Jurkat, Clone E6-1 (cell line): ENCODE measurements at regions not wholly inside any gene's neighbourhood (a gene's known extent, or its start where the extent isn't known, plus 50 kb on each side); places are given as distances from the start of the nearest gene placed in this dataset.

Experiments used
- DNase-seq: peaks from one replicate; pipeline ENCODE4 v3.0.0-alpha.2; 2011; ENCODE audit warnings: low read depth, low spot score
- H3K4me3 ChIP-seq: 2 replicates; pipeline ENCODE4 v1.5.1; 2011; ENCODE audit warnings: mild to moderate bottlenecking, low read length, control low read depth, moderate library complexity

- no peak overlapping the region for H3K4me3 ChIP-seq
- no peak for DNase-seq
Measured at GRCh38 chr7:41331194-41331593, 371.7 kb downstream of the INHBA start.

- no peak for DNase-seq
- H3K4me3 ChIP-seq = no peak overlapping the region
Measured at GRCh38 chr7:41328544-41328943, 374.3 kb downstream of the INHBA start.

- DNase-seq = no peak
- H3K4me3 ChIP-seq = no peak overlapping the region
Measured at GRCh38 chr7:41328131-41328530, 374.8 kb downstream of the INHBA start.

- no peak overlapping the region for H3K4me3 ChIP-seq
Measured at GRCh38 chr7:41326616-41327015, 376.3 kb downstream of the INHBA start.

GRCh38 chr7:41323806-41324205 lies 379.1 kb downstream of the INHBA start:
- no peak for DNase-seq

More at GRCh38 chr7:41326616-41327015, 376.3 kb downstream of the INHBA start:
- DNase-seq = no peak

GRCh38 chr7:41319581-41319980 lies 383.3 kb downstream of the INHBA start:
- no peak for DNase-seq

More at GRCh38 chr7:41323806-41324205, 379.1 kb downstream of the INHBA start:
- no peak overlapping the region for H3K4me3 ChIP-seq

GRCh38 chr7:41316410-41316809 lies 386.5 kb downstream of the INHBA start:
- no peak overlapping the region for H3K4me3 ChIP-seq
- DNase-seq = no peak

More at GRCh38 chr7:41319581-41319980, 383.3 kb downstream of the INHBA start:
- H3K4me3 ChIP-seq = no peak overlapping the region

- no peak overlapping the region for H3K4me3 ChIP-seq
- DNase-seq = no peak
Measured at GRCh38 chr7:41315764-41316163, 387.1 kb downstream of the INHBA start.

GRCh38 chr7:41313171-41313570 lies 389.7 kb downstream of the INHBA start:
- DNase-seq = no peak
- H3K4me3 ChIP-seq = no peak overlapping the region

GRCh38 chr7:41312235-41312634 lies 390.7 kb downstream of the INHBA start:
- DNase-seq = no peak
- H3K4me3 ChIP-seq = no peak overlapping the region

- H3K4me3 ChIP-seq = no peak overlapping the region
- no peak for DNase-seq
Measured at GRCh38 chr7:41311301-41311700, 391.6 kb downstream of the INHBA start.

- no peak overlapping the region for H3K4me3 ChIP-seq
- no peak for DNase-seq
Measured at GRCh38 chr7:41306486-41306885, 396.4 kb downstream of the INHBA start.

GRCh38 chr7:41305001-41305400 lies 397.9 kb downstream of the INHBA start:
- no peak overlapping the region for H3K4me3 ChIP-seq
- no peak for DNase-seq

- DNase-seq = no peak
- H3K4me3 ChIP-seq = no peak overlapping the region
Measured at GRCh38 chr7:41303709-41304108, 399.2 kb downstream of the INHBA start.

- H3K4me3 ChIP-seq = no peak overlapping the region
- DNase-seq = no peak
Measured at GRCh38 chr7:41298409-41298808, 404.5 kb downstream of the INHBA start.

GRCh38 chr7:41297166-41297565 lies 405.7 kb downstream of the INHBA start:
- no peak for DNase-seq

GRCh38 chr7:41295455-41295815 lies 407.5 kb downstream of the INHBA start:
- H3K4me3 ChIP-seq = no peak overlapping the region
- DNase-seq = no peak

More at GRCh38 chr7:41297166-41297565, 405.7 kb downstream of the INHBA start:
- no peak overlapping the region for H3K4me3 ChIP-seq

- no peak for DNase-seq
Measured at GRCh38 chr7:41294556-41295454, 408.1 kb downstream of the INHBA start.

GRCh38 chr7:41292487-41292886 lies 410.4 kb downstream of the INHBA start:
- DNase-seq = no peak

More at GRCh38 chr7:41294556-41295454, 408.1 kb downstream of the INHBA start:
- H3K4me3 ChIP-seq = no peak overlapping the region

GRCh38 chr7:41287559-41288335 lies 415.1 kb downstream of the INHBA start:
- peak; percentile 43 for DNase-seq
- H3K4me3 ChIP-seq = no peak overlapping the region

More at GRCh38 chr7:41292487-41292886, 410.4 kb downstream of the INHBA start:
- no peak overlapping the region for H3K4me3 ChIP-seq
